Gastroesophageal sphincter (tissue), 4 donors: ENCODE measurements at regions not wholly inside any gene's neighbourhood (a gene's known extent, or its start where the extent isn't known, plus 50 kb on each side); places are given as distances from the start of the nearest gene placed in this dataset.

Experiments
- ATAC-seq: fragments of 150-250 bp; one replicate; pipeline ENCODE4 v1.9.1; 2016; ENCODE audit warnings: mild to moderate bottlenecking, moderate library complexity
- H3K27ac ChIP-seq, 4 donors: fragments of 200-600 bp; sonication (generic) in 3 of 4; 1 replicate in 3 of 4; 2 replicates in 1 of 4; pipeline ENCODE4 v1.5.1; 2016 to 2019
- H3K27me3 ChIP-seq: fragments of 200-600 bp; sonication (generic); one replicate; pipeline ENCODE4 v1.5.1; 2019
- H3K36me3 ChIP-seq, 2 donors: fragments of 200-600 bp; sonication (generic); one replicate each; pipeline ENCODE4 v1.5.1; 2019; ENCODE audit warnings: control low read depth in 1 of 2
- H3K4me1 ChIP-seq, 3 donors: fragments of 200-600 bp; sonication (generic); 1 replicate in 2 of 3; 2 replicates in 1 of 3; pipeline ENCODE4 v1.5.1; 2016 to 2019; ENCODE audit warnings: control low read depth in 2 of 3
- H3K4me3 ChIP-seq, 2 donors: fragments of 200-600 bp; sonication (generic); one replicate each; pipeline ENCODE4 v1.5.1; 2019; ENCODE audit warnings: mild to moderate bottlenecking in 1 of 2, moderate library complexity in 1 of 2
- H3K9me3 ChIP-seq, 3 donors: fragments of 200-600 bp; sonication (generic); one replicate each; pipeline ENCODE4 v1.5.1; 2017 to 2019; ENCODE audit warnings: control low read depth in 2 of 3
- CTCF ChIP-seq, 4 experiments: fragments of 200-600 bp in 2 of 4; fragments of 450-650 bp in 2 of 4; sonication (generic) in 1 of 4; IDR thresholded peaks; one replicate each; pipeline ENCODE4 v1.5.1; 2017 to 2019; ENCODE audit warnings: antibody characterized with exemption in 4 of 4, mild to moderate bottlenecking in 2 of 4, moderate library complexity in 2 of 4
- EP300 ChIP-seq: sonication (generic); formaldehyde crosslinking; IDR thresholded peaks from one replicate; pipeline ENCODE4 v1.6.1; 2017; ENCODE audit warnings: antibody characterized with exemption, mild to moderate bottlenecking
- POLR2A ChIP-seq, 2 donors: fragments of 450-650 bp; IDR thresholded peaks; one replicate each; pipeline ENCODE4 v1.6.1; 2017; ENCODE audit warnings: antibody characterized with exemption in 2 of 2, mild to moderate bottlenecking in 2 of 2, moderate library complexity in 1 of 2
- POLR2AphosphoS5 ChIP-seq: sonication (generic); formaldehyde crosslinking; IDR thresholded peaks from one replicate; pipeline ENCODE4 v1.6.1; 2017; ENCODE audit warnings: antibody characterized with exemption
- WGBS, 2 donors: methylation state at CpG; one replicate each; pipeline ENCODE4 v1.1.5; 2018; ENCODE audit warnings: low coverage in 1 of 2; 5-methylcytosine and 5-hydroxymethylcytosine counted together

GRCh38 chr7:106196460-106197021 lies 84.4 kb upstream of the SYPL1 start:
- H3K4me3 ChIP-seq = no peak overlapping the region
- no peaks in the 10 kb centered on the region for H3K36me3 ChIP-seq
- no peak for ATAC-seq
- TF ChIP-seq POLR2AphosphoS5 = no peak
- TF ChIP-seq CTCF (IDR thresholded peaks at IDR 0.05) = no peak
- no peak for TF ChIP-seq POLR2A (IDR thresholded peaks at IDR 0.05)
- no peak for TF ChIP-seq EP300
- no peaks in the 10 kb centered on the region for H3K27me3 ChIP-seq
- 74 to 78% methylated on average over 2 of the region's 2 CpGs for WGBS, 2 donors
- peaks cover 0 to 15% (median 2%) of the 10 kb centered on the region in 3 donors for H3K4me1 ChIP-seq
- H3K9me3 ChIP-seq = no peaks in the 10 kb centered on the region
- no peak overlapping the region for H3K27ac ChIP-seq

DNA sequence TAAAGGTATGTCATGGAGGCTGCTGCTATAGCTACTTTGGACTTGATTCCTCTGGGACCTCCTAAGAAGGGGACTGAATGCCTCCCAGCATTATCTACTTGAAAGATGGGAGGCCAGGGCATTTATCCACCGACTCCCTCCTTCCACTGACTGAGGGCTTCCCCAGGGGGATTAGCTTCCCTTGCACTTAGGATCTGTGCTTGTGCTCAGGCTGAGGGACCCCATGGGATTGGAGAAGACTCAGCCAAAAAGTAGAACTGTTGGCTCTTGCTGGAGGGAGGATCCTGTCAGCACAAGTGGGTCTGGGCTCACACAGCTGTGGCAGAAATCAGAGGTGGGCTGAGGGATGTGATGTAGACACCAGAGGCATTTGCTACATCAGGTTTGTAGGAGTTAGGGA lies 81.5 kb upstream of the SYPL1 start:
- WGBS, 2 donors = 50 to 78% methylated on average over 1 of the region's 1 CpG
- Histone ChIP-seq H3K27me3 (no peaks in the 10 kb centered on the region), H3K4me3 (no peak overlapping the region), H3K36me3 (no peaks in the 10 kb centered on the region), H3K27ac (no peak overlapping the region), H3K9me3 (no peaks in the 10 kb centered on the region), H3K4me1 (peaks cover 0 to 4% (median 0%) of the 10 kb centered on the region in 3 donors)
- no peak for ATAC-seq
- TF ChIP-seq POLR2AphosphoS5 (no peak), CTCF (IDR thresholded peaks at IDR 0.05) (no peak)

DNA sequence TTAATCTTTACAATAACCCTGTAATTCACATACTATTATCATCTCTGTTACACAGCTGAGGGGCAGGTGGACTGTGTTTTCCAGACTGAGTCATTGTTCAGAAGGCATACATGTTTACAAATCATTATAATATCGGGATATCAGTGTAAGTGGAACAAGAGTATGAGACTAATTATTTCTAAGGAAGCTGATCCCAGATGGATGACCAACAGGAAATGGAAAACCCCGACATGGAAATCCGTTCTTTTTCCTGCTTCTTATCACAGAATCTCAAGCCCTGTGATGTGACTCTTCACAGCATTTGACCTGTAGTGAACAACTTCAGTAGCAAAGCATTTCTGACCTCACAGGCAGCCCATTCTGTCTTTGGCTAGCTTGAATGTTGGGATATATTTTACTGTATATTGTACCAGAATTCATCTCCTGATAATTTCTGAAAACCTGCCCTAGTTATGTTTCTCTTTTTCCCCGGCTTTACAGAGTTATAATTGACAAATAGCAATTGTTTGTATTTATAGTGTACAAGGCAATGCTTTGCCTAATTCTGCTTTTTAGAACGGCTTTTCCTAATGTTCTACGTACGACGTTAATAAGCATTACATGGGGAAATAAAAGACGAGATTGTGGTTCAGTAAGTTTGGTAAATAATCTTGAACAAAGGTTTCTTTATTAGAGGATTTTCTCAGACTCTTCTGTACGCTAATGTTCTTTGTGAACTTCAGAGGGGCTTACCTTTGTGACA lies 78.6 kb upstream of the SYPL1 start:
- Histone ChIP-seq H3K27ac (no peak overlapping the region), H3K4me1 (no peaks in the 10 kb centered on the region), H3K27me3 (no peaks in the 10 kb centered on the region), H3K4me3 (no peak overlapping the region), H3K9me3 (peaks cover 0 to 5% (median 0%) of the 10 kb centered on the region in 3 donors), H3K36me3 (no peaks in the 10 kb centered on the region)
- TF ChIP-seq POLR2A (IDR thresholded peaks at IDR 0.05) = no peak
- no peak for ATAC-seq
- WGBS, 2 donors = 60 to 73% methylated on average over 9 to 10 of the region's 10 CpGs

DNA sequence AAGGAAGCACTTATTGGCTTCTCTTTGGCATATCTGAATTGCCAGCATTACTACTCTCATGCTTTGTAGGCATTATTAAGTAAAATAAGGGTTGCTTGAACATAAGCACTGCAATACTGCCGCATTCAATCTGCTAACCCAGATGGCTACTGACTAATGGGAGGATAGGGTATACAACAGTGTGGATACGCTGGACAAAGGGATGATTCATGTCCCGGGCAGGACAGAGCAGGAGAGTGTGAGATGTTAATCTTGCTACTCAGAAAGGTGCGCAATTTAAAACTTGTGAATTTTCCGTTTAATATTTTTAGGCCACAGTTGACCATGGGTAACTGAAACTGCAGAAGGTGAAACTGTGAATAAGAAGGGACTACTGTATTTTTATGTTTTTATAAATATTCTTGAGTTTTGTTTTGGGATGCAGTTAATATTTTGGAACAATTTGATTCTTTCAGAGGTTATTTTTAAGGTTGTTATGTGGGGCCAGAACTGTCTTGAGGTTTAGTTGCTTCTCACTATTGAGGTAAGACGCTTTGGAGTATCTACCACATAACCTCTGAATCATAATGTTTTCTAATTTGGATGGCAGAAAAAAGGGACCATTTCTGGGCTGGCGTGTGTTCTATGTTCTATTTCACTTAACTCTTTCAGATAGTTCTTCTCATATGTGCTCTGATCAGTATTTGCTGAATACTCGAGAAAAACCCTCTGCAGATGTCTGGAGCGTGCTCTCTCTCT lies 75.7 kb upstream of the SYPL1 start:
- Histone ChIP-seq H3K4me1 (no peaks in the 10 kb centered on the region), H3K4me3 (no peak overlapping the region), H3K27me3 (no peaks in the 10 kb centered on the region), H3K9me3 (peaks cover 0 to 5% (median 0%) of the 10 kb centered on the region in 3 donors), H3K36me3 (no peaks in the 10 kb centered on the region), H3K27ac (no peak overlapping the region)
- WGBS, 2 donors = 79 to 86% methylated on average over 9 of the region's 9 CpGs
- TF ChIP-seq EP300 = no peak
- TF ChIP-seq POLR2AphosphoS5 = no peak
- TF ChIP-seq POLR2A (IDR thresholded peaks at IDR 0.05) = no peak
- TF ChIP-seq CTCF (IDR thresholded peaks at IDR 0.05) = no peak
- no peak for ATAC-seq

- Histone ChIP-seq H3K27me3 (no peaks in the 10 kb centered on the region), H3K27ac (no peak overlapping the region), H3K4me3 (no peak overlapping the region), H3K4me1 (no peaks in the 10 kb centered on the region), H3K36me3 (no peaks in the 10 kb centered on the region), H3K9me3 (peaks cover 0 to 5% (median 0%) of the 10 kb centered on the region in 3 donors)
- no peak for ATAC-seq
- 73 to 93% methylated on average over 3 of the region's 3 CpGs for WGBS, 2 donors
- no peak for TF ChIP-seq CTCF (IDR thresholded peaks at IDR 0.05)
- no peak for TF ChIP-seq POLR2A (IDR thresholded peaks at IDR 0.05)
- no peak for TF ChIP-seq EP300
Measured at GRCh38 chr7:106185719-106186118, 73.6 kb upstream of the SYPL1 start.
